Peyer's patch (tissue), 4 donors: ENCODE measurements at regions not wholly inside any gene's neighbourhood (a gene's known extent, or its start where the extent isn't known, plus 50 kb on each side); places are given as distances from the start of the nearest gene placed in this dataset.

ENCODE experiments used
- DNase-seq, 3 donors: peaks; one replicate each; pipeline ENCODE4 v3.0.0-alpha.2; 2017 to 2019
- H3K27ac ChIP-seq, 4 donors: fragments of 200-600 bp; sonication (generic); one replicate each; pipeline ENCODE4 v1.5.1; 2016 to 2019
- H3K27me3 ChIP-seq, 2 donors: fragments of 200-600 bp; sonication (generic); one replicate each; pipeline ENCODE4 v1.5.1; 2019
- H3K36me3 ChIP-seq, 3 donors: fragments of 200-600 bp; sonication (generic); one replicate each; pipeline ENCODE4 v1.5.1; 2016 to 2019
- H3K4me1 ChIP-seq, 4 donors: fragments of 200-600 bp; sonication (generic); one replicate each; pipeline ENCODE4 v1.5.1; 2016 to 2019
- H3K4me3 ChIP-seq, 4 donors: fragments of 200-600 bp; sonication (generic); 1 replicate in 3 of 4; 2 replicates in 1 of 4; pipeline ENCODE4 v1.5.1; 2016 to 2019; ENCODE audit warnings: mild to moderate bottlenecking in 1 of 4
- H3K9me3 ChIP-seq, 4 donors: fragments of 200-600 bp; sonication (generic); one replicate each; pipeline ENCODE4 v1.5.1; 2016 to 2019; ENCODE audit warnings: mild to moderate bottlenecking in 1 of 4
- CTCF ChIP-seq, 6 experiments: fragments of 450-650 bp in 4 of 6; fragments of 200-600 bp in 2 of 6; sonication (generic) in 1 of 6; IDR thresholded peaks; one replicate each; pipeline ENCODE4 v1.5.1; 2017 to 2019; ENCODE audit warnings: antibody characterized with exemption in 6 of 6, mild to moderate bottlenecking in 3 of 6, moderate library complexity in 1 of 6
- POLR2A ChIP-seq, 2 donors: fragments of 450-650 bp; IDR thresholded peaks; one replicate each; pipeline ENCODE4 v1.5.1; 2017; ENCODE audit warnings: antibody characterized with exemption in 2 of 2, mild to moderate bottlenecking in 2 of 2, moderate library complexity in 2 of 2

GRCh38 chr2:3965211-3965610 lies 261.8 kb downstream of the DCDC2C start:
- Histone ChIP-seq H3K9me3 (no peaks in the 10 kb centered on the region), H3K36me3 (no peaks in the 10 kb centered on the region), H3K27me3 (no peaks in the 10 kb centered on the region), H3K4me3 (no peak overlapping the region), H3K4me1 (no peaks in the 10 kb centered on the region), H3K27ac (no peak overlapping the region)
- DNase-seq = no peak
- no peak for TF ChIP-seq POLR2A (IDR thresholded peaks at IDR 0.05)
- TF ChIP-seq CTCF (IDR thresholded peaks at IDR 0.05) = no peak

GRCh38 chr2:3965953-3966352 lies 262.6 kb downstream of the DCDC2C start:
- H3K9me3 ChIP-seq = no peaks in the 10 kb centered on the region
- H3K27me3 ChIP-seq = no peaks in the 10 kb centered on the region
- H3K27ac ChIP-seq = no peak overlapping the region
- no peaks in the 10 kb centered on the region for H3K4me1 ChIP-seq
- H3K4me3 ChIP-seq = no peak overlapping the region
- H3K36me3 ChIP-seq = no peaks in the 10 kb centered on the region
- TF ChIP-seq POLR2A (IDR thresholded peaks at IDR 0.05) = no peak
- no peak for TF ChIP-seq CTCF (IDR thresholded peaks at IDR 0.05)
- no peak for DNase-seq

GRCh38 chr2:3966470-3966869 lies 263.1 kb downstream of the DCDC2C start:
- no peak overlapping the region for H3K4me3 ChIP-seq
- H3K36me3 ChIP-seq = no peaks in the 10 kb centered on the region
- no peak for DNase-seq
- TF ChIP-seq POLR2A (IDR thresholded peaks at IDR 0.05) (no peak), CTCF (IDR thresholded peaks at IDR 0.05) (no peak)
- no peaks in the 10 kb centered on the region for H3K9me3 ChIP-seq
- no peaks in the 10 kb centered on the region for H3K27me3 ChIP-seq
- no peaks in the 10 kb centered on the region for H3K4me1 ChIP-seq
- H3K27ac ChIP-seq = no peak overlapping the region

- DNase-seq = no peak
- TF ChIP-seq CTCF (IDR thresholded peaks at IDR 0.05) (no peak), POLR2A (IDR thresholded peaks at IDR 0.05) (no peak)
- no peaks in the 10 kb centered on the region for H3K36me3 ChIP-seq
Observed at GRCh38 chr2:3968736-3969135, 265.4 kb downstream of the DCDC2C start.

GRCh38 chr2:3970791-3971651 lies 267.6 kb downstream of the DCDC2C start:
- no peak for TF ChIP-seq POLR2A (IDR thresholded peaks at IDR 0.05)
- Histone ChIP-seq H3K27me3 (no peaks in the 10 kb centered on the region), H3K4me3 (no peak overlapping the region), H3K9me3 (no peaks in the 10 kb centered on the region), H3K36me3 (no peaks in the 10 kb centered on the region), H3K4me1 (no peaks in the 10 kb centered on the region), H3K27ac (no peak overlapping the region)
- no peak for DNase-seq

More at GRCh38 chr2:3968736-3969135, 265.4 kb downstream of the DCDC2C start:
- H3K27ac ChIP-seq = no peak overlapping the region
- H3K9me3 ChIP-seq = no peaks in the 10 kb centered on the region
- no peak overlapping the region for H3K4me3 ChIP-seq
- H3K4me1 ChIP-seq = no peaks in the 10 kb centered on the region
- no peaks in the 10 kb centered on the region for H3K27me3 ChIP-seq

- H3K27ac ChIP-seq = no peak overlapping the region
- H3K4me3 ChIP-seq = no peak overlapping the region
- no peaks in the 10 kb centered on the region for H3K27me3 ChIP-seq
- TF ChIP-seq POLR2A (IDR thresholded peaks at IDR 0.05) (no peak), CTCF (IDR thresholded peaks at IDR 0.05) (no peak)
- H3K36me3 ChIP-seq = no peaks in the 10 kb centered on the region
- no peak for DNase-seq
- no peaks in the 10 kb centered on the region for H3K9me3 ChIP-seq
- no peaks in the 10 kb centered on the region for H3K4me1 ChIP-seq
Observed at GRCh38 chr2:3971652-3972192, 268.3 kb downstream of the DCDC2C start.
